OCI-LY3 (cell line): ENCODE measurements at regions not wholly inside any gene's neighbourhood (a gene's known extent, or its start where the extent isn't known, plus 50 kb on each side); places are given as distances from the start of the nearest gene placed in this dataset.

Experiments
- EZH2phosphoT487 ChIP-seq: fragments of 200-600 bp; shearing (Covaris generic); IDR thresholded peaks from 2 replicates; pipeline ENCODE4 v1.6.1; 2018; ENCODE audit warnings: antibody characterized with exemption, mixed run types, low read depth
- TF ChIP-seq, protein P1 (sequence below): fragments of 200-600, 300-600 bp; sonication (generic); IDR thresholded peaks from 2 replicates; pipeline ENCODE4 v1.5.1; 2014; ENCODE audit warnings: antibody characterized with exemption, low read length, low read depth

DNA sequence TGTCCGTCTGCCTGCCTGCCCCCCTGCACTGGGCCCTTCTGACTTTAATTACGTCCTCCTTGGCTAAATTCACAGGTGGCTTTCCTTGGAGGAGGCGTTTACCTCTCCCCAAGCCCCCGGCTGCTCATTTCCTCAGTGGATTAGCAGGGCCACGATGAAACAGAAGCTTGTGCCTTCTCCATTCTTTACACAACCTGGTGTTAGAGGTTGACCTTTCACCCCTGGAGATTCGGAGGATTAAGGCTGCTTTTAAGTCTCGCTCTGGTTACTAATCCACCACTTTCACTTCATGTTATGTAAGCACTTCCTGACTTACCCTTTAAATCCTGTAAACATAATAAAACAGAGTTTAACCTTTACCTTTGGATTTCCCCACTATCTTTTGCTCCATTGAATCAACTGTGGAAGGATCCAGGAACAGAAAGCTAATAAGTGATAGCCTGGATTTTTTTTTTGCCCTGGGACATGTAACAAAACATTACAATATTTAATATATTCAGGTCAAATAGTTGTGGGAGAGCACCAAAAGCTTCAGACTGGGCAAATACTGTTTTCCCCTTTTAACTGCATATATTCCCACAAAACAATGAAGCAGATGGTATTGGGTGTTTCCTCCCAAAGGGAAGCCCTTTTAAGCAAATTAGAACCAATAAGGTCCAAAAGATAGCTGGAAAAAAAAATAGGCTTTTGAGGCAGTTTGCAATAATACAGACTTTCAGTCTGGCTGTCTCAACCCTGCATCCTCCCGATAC, 370.2 kb downstream of the EN1 start:
- TF ChIP-seq, protein P1, sequence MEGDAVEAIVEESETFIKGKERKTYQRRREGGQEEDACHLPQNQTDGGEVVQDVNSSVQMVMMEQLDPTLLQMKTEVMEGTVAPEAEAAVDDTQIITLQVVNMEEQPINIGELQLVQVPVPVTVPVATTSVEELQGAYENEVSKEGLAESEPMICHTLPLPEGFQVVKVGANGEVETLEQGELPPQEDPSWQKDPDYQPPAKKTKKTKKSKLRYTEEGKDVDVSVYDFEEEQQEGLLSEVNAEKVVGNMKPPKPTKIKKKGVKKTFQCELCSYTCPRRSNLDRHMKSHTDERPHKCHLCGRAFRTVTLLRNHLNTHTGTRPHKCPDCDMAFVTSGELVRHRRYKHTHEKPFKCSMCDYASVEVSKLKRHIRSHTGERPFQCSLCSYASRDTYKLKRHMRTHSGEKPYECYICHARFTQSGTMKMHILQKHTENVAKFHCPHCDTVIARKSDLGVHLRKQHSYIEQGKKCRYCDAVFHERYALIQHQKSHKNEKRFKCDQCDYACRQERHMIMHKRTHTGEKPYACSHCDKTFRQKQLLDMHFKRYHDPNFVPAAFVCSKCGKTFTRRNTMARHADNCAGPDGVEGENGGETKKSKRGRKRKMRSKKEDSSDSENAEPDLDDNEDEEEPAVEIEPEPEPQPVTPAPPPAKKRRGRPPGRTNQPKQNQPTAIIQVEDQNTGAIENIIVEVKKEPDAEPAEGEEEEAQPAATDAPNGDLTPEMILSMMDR, result no peak
- TF ChIP-seq EZH2phosphoT487, result no peak
